Erythroblast (primary cell): ENCODE measurements at regions not wholly inside any gene's neighbourhood (a gene's known extent, or its start where the extent isn't known, plus 50 kb on each side); places are given as distances from the start of the nearest gene placed in this dataset.

Source experiments
- DNase-seq, 2 experiments: peaks; one replicate each; lab custom pipeline; 2025; lab: John Stamatoyannopoulos, UW
- GATA1 ChIP-seq: IDR thresholded peaks from 2 replicates; pipeline ENCODE4 v1.6.1; 2011; ENCODE audit warnings: low read depth, mild to moderate bottlenecking, control low read depth, low read length, moderate library complexity
- POLR2A ChIP-seq: IDR thresholded peaks from 2 replicates; pipeline ENCODE4 v1.6.1; 2011; ENCODE audit warnings: mild to moderate bottlenecking, low read length

DNA sequence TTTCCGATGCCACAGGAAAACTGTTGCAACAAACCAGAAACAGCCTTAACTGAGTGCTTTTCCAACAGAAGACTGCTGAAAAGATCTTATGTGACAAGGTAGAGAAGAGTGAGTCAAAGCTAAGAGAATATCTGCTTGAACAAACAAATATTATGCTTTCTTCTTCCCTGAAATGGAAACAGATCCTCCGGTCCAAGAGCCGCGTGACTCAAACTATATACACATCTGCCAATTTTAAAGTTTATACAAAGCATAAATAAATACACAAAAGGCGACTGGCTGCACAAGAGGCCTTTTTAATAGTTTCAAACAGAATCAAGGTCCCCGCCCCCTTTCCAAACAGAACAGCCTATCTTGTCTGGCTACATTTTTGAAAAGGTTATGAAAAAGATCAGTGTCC, 329.7 kb upstream of the F9 start:
- TF ChIP-seq GATA1 (no peak), POLR2A (no peak)
- DNase-seq, result no peak

DNA sequence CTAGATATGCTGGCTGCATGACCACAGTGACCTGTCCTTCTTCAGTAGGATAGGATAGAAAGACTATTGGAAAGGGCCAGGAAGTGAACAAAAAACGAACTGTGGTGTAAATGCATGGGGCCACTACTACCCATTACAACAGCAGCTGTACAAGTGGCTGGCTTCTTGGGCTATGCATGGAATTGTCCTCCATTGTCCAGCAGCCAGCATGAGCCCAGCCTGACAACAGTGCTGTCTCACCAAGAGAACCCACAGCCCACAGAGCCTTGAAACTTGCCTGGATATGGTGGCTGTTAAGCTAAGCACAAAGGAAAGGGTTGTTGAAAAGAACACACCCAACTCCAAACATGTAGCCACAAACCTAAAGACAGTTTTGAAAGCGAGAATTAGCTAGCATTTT, 330.2 kb upstream of the F9 start:
- TF ChIP-seq GATA1 (no peak), POLR2A (no peak)
- DNase-seq, result no peak

DNA sequence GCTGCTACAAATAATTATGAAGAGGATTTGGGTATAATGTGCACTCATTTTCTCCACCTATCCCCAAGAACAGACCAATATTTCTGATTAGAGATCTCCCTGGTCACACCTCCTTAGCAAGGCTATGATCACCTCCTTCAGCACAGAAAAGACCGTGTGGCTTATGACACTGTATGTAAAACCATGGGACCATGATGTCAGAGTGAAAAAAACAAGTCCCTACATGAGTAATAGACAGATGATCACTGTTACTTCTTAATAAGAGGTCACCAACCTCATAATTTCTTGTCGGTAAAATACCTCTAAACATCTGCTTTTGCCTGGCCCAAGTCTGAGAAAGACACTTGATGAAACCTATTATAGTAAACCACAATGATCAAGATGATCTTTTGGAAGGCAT, 330.6 kb upstream of the F9 start:
- TF ChIP-seq GATA1 (no peak), POLR2A (no peak)
- DNase-seq, result no peak

DNA sequence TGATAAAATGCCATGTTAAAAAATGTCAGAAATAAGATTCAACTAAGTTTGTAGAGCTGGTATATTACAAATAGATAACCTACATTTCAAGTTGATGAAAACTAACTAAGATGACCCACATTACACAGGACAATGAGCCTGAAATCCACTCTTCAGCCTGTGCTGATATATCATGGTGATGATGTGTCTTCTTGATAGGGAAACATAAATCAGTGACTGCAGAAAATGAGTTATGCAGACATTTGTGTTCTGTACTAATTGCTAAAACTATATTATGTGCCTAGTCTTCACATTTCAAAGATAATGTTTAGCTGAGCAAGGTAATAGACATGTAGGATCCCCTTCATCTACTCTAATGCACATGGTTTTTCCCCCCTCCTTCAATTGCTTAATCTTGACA, 331.6 kb upstream of the F9 start:
- DNase-seq, result no peak
- TF ChIP-seq POLR2A (no peak), GATA1 (no peak)

DNA sequence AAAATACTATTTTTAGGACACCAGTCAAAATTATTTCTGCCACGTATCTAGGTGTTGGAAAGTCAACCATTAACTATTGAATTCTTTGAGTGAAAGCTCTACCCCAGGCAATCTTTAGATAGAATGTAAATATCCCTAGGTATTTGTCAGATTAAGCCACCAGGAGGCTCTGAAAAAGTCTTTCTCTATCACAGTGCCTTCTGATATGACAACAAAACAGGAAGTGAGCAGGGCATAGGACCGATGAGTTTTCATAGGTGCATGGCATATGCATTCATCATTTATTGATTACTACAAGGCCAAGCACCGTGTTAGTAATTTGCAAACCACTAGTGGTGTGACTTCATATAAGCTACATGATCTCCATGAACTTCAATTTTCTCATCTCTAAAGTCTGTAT, 333.6 kb upstream of the F9 start:
- TF ChIP-seq GATA1, result no peak
- no peak for TF ChIP-seq POLR2A
- no peak for DNase-seq

DNA sequence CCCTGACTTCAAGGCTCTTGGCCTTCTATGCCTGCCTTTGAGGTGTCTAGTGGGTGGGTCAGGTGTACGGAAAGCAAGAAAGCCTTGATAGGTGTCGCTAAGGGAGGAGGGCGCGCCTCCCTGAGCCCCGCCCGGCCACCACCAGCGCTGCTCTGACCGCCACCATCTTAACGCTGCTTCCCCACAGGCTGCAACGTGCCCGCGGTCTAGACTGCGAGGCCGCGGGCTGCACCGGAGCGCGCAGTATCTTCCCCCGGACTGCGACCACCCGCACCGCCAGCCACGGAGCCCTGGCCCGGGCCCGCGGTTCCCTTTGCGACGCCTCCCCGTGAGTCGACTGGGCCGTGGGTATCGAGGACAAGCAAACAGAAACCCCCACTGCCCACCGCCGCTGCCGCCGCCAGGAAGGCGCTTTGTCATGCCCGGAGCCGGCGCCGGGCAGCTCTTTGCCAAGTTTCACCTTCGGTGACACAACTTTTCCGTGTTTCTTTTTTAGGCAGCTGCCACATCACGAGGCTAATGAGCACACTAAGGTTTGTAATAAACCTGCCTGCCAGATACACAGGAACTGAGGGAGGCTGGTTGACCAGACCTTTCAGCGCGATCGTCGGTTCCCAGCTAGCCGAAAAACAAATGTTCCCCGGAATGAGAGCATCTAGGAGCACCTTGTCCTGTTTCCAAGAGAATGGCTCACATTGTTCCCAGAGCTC, 335.8 kb upstream of the F9 start:
- TF ChIP-seq POLR2A (no peak), GATA1 (no peak)
- DNase-seq, result no peak

DNA sequence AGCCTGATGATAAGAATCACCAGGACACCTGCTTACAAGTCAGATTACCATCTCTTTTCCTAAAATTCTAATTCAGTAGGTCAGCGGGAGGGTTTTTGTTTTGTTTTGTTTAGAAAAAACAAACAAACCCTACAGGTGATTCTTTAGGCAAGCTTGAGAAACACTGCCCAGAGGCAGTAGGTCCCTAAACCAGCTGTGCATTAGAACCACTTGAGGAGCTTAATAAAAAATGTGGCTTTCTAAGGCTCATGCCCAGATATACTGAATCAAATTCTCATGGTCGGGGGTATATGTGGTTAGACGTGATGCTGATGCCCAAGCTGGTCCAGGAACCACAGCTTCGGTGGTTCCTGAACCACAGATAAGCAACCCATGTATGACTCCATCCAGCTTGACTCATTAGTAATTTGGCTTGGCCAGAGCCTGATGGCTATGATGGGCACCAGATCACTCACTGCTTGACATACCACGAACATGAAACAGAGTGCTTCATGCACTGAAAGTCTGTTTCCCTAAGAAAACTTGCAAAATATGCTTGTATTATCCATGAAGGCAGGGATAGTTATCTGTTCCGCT, 338.1 kb upstream of the F9 start:
- TF ChIP-seq GATA1, result no peak
- TF ChIP-seq POLR2A, result no peak
- no peak for DNase-seq

DNA sequence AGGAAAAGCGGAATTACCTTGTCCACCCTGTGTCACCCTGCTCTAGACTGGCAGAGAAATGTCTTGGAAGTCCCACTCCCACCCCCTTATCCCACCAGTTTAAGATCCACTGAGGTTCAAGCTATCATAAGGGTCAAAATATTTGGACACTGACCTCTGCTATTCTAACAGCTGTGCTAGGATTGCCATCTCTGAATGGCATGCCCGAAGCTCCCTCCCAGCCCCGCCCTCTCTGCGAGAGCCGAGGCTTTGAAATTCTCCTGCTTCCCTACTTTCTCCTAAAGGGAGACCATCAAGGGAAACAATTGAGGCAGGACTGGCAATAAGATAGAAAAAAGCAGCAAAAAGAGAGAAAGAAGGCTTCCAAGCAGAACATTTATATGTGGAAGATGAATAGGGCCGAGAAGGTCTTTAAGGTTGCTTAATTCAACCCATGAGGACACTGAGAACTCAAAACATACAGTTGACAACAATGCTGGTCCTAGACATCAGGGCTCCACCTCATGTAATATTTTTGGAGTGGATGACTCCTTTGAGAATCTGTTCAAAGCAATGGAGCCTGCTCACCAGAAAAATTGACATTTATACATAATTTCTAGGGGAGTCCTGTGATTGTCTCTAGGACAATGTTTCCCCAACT, 338.7 kb upstream of the F9 start:
- DNase-seq, result no peak
- TF ChIP-seq GATA1 (no peak), POLR2A (no peak)

DNA sequence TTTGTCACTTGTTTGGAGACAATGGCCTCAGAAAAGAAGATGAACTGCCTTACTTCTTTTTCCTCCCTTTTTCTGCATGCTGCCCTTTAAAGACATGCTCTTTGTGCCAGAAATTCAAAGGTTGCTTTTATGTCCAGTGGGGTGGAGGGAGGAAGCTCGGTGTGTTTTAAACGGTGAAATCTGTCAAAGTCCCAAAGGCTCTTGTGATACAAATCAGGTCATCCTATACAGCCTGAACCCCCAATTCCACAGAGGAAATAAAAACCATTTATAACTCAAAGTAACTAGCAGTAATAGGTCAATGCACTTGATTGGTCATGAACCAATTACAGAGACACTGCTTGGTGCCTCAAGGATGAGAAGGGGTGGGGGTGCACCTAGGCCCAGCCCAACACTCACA, 339.3 kb upstream of the F9 start:
- no peak for TF ChIP-seq GATA1
- no peak for TF ChIP-seq POLR2A
- no peak for DNase-seq

DNA sequence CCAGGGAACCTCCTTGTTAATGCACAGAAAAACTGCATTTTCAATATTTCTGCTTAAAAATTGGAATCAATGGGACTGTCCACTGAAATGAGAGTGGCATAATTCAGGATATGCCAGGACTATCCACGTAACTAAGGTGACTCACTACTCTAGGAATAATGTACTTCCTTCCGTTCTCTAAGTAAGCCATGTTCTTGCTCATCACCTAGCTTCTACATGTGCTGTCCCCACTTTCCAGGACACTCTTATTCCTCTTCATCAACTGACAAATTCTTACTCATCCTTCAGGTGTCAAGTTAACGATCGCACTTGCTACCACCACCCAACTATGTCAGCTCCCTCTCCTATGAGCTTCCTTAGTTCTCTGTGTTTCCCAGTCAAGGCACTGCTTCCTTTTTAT, 342.8 kb upstream of the F9 start:
- TF ChIP-seq POLR2A (no peak), GATA1 (no peak)
- DNase-seq, result no peak

DNA sequence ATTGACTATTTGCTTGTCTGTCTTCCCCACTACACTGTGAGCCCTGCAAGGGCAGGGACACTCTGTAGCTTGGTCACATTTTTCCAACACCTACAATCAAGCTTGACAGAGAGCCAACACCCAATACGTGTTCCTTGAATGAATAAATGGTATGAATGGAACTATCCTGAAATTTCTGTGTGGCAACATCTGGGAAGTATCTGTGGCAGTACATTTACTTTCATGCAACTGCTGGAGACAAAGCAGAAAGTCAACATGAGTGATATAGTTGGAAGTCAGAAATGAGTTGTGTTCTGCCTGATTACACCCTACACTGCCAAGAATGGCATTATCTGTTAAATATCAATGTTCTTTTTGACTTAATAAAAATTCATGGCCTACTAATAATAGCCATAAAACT, 343.5 kb upstream of the F9 start:
- no peak for DNase-seq
- no peak for TF ChIP-seq GATA1
- no peak for TF ChIP-seq POLR2A

DNA sequence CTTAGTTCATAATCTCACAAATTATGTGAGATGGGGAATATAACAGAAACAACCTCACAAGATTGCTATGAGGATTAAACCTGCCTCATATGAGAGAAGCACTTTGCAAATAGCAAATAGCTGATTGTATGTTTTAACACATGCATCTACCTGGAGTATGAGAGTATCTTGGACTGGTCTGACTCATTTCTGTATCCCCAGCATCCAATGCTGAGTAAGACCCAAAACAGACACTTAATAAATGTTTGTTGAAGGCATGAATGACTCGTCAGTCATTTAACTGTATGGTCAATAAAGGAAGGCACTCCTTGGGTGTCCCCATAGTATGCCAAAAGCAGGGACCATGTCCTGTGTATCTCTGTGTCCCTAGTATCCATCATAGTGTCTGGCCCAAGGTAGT, 350.9 kb upstream of the F9 start:
- TF ChIP-seq POLR2A (no peak), GATA1 (no peak)

DNA sequence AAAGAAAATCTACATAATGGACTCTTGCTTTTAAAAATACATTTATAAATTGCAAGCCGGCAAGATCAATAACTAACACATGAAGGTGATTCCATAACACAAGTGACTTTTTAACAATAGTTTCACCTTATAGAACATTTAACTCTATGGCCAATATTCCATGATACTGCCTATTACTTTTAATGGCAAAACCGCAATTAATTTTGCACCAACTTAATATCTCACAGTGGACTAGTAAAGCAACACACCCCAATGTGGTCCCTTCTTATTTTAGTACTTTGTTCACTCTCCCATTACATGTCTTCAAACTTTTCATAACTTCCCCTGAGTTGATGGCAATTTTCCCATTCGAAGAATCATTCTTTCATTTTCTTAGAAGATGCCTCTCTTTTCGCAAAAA, 351.6 kb upstream of the F9 start:
- TF ChIP-seq POLR2A (no peak), GATA1 (no peak)
- no peak for DNase-seq

More for the DNA sequence above, 350.9 kb upstream of the F9 start:
- no peak for DNase-seq

DNA sequence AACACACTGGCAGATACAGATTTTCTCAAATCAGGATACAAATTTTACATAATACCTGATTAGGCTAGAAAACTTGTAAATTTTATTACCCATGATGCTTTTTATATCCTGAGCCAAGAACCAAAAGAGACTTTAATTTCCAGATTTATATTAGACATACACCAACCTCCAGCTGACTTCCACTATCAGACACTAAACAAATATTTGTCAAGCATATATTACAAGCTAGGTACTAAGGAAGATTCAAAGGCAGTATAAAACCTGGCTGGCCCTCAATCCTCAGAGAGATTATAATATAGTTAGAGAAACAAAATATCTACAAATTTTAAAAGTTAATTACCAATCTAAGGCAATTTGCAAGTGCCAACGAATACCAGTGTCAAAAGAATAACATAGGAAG, 357.8 kb upstream of the F9 start:
- no peak for TF ChIP-seq POLR2A
- no peak for TF ChIP-seq GATA1
- no peak for DNase-seq
